Lower leg skin (tissue), 3 donors: ENCODE measurements at regions not wholly inside any gene's neighbourhood (a gene's known extent, or its start where the extent isn't known, plus 50 kb on each side); places are given as distances from the start of the nearest gene placed in this dataset.

Experiments
- POLR2A ChIP-seq, 2 donors: fragments of 450-650 bp; IDR thresholded peaks; one replicate each; pipeline ENCODE4 v1.6.1; 2016 to 2017; ENCODE audit warnings: antibody characterized with exemption in 2 of 2, mild to moderate bottlenecking in 1 of 2, moderate library complexity in 1 of 2
- TF ChIP-seq, protein P1 (sequence below), 3 donors: fragments of 450-650 bp; IDR thresholded peaks; one replicate each; pipeline ENCODE4 v1.5.1; 2016; ENCODE audit warnings: antibody characterized with exemption in 3 of 3, mild to moderate bottlenecking in 3 of 3, moderate library complexity in 2 of 3

DNA sequence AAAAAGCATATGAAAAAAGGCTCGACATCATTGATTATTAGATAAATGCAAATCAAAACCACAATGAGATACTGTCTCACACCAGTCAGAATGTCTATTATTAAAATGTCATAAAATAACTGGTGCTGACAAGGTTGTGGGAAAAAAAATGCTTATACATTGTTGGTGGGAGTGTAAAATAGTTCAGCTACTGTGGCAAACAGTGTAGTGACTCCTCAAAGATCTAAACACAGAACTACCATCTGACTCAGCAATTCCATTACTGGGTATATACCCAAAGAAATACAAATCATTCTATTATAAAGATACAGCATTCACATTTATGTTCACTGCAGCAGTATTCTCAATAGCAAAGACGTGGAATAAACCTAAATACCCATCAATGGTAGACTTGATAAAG lies 412.1 kb downstream of the CENPC start:
- TF ChIP-seq, protein P1, sequence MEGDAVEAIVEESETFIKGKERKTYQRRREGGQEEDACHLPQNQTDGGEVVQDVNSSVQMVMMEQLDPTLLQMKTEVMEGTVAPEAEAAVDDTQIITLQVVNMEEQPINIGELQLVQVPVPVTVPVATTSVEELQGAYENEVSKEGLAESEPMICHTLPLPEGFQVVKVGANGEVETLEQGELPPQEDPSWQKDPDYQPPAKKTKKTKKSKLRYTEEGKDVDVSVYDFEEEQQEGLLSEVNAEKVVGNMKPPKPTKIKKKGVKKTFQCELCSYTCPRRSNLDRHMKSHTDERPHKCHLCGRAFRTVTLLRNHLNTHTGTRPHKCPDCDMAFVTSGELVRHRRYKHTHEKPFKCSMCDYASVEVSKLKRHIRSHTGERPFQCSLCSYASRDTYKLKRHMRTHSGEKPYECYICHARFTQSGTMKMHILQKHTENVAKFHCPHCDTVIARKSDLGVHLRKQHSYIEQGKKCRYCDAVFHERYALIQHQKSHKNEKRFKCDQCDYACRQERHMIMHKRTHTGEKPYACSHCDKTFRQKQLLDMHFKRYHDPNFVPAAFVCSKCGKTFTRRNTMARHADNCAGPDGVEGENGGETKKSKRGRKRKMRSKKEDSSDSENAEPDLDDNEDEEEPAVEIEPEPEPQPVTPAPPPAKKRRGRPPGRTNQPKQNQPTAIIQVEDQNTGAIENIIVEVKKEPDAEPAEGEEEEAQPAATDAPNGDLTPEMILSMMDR (IDR thresholded peaks at IDR 0.05): no peak
- TF ChIP-seq POLR2A (IDR thresholded peaks at IDR 0.05): no peak
